Fibroblast of the aortic adventitia (primary cell): ENCODE measurements at regions not wholly inside any gene's neighbourhood (a gene's known extent, or its start where the extent isn't known, plus 50 kb on each side); places are given as distances from the start of the nearest gene placed in this dataset.

Experiments used
- DNase-seq: peaks from one replicate; pipeline ENCODE4 v3.0.0-alpha.2; 2010; ENCODE audit warnings: low read depth
- H3K4me3 ChIP-seq: 2 replicates; pipeline ENCODE4 v1.5.1; 2011; ENCODE audit warnings: low read depth, mild to moderate bottlenecking, control low read depth, low read length, moderate library complexity
- CTCF ChIP-seq: IDR thresholded peaks from 2 replicates; pipeline ENCODE4 v1.5.1; 2011; ENCODE audit warnings: mild to moderate bottlenecking, low read length, control low read depth, inconsistent platforms; ENCODE audit not compliant: insufficient read depth

- no peak overlapping the region for H3K4me3 ChIP-seq
- TF ChIP-seq CTCF: no peak
- no peak for DNase-seq
Observed at GRCh38 chr13:76129305-76130000, 493.3 kb downstream of the LMO7 start.

GRCh38 chr13:76127922-76128321 lies 491.8 kb downstream of the LMO7 start:
- no peak for TF ChIP-seq CTCF
- no peak for DNase-seq
- no peak overlapping the region for H3K4me3 ChIP-seq

- no peak for TF ChIP-seq CTCF
- no peak overlapping the region for H3K4me3 ChIP-seq
- no peak for DNase-seq
Observed at GRCh38 chr13:76123548-76123947, 487.4 kb downstream of the LMO7 start.

GRCh38 chr13:76116751-76117360 lies 480.7 kb downstream of the LMO7 start:
- no peak overlapping the region for H3K4me3 ChIP-seq
- DNase-seq: no peak
- no peak for TF ChIP-seq CTCF

- TF ChIP-seq CTCF: no peak
- no peak for DNase-seq
- no peak overlapping the region for H3K4me3 ChIP-seq
Observed at GRCh38 chr13:76106763-76107162, 470.6 kb downstream of the LMO7 start.

- no peak for DNase-seq
- TF ChIP-seq CTCF: no peak
Observed at GRCh38 chr13:76094645-76095044, 458.5 kb downstream of the LMO7 start.

More at GRCh38 chr13:76094645-76095044, 458.5 kb downstream of the LMO7 start:
- H3K4me3 ChIP-seq: no peak overlapping the region
